ENCODE measurements at regions not wholly inside any gene's neighbourhood (a gene's known extent, or its start where the extent isn't known, plus 50 kb on each side); places are given as distances from the start of the nearest gene placed in this dataset.
"Not testable (repeated sequence)": the region's sequence is repeated elsewhere in the genome, so short reads cannot be mapped to it uniquely, and the experiment has no call there.

DNA sequence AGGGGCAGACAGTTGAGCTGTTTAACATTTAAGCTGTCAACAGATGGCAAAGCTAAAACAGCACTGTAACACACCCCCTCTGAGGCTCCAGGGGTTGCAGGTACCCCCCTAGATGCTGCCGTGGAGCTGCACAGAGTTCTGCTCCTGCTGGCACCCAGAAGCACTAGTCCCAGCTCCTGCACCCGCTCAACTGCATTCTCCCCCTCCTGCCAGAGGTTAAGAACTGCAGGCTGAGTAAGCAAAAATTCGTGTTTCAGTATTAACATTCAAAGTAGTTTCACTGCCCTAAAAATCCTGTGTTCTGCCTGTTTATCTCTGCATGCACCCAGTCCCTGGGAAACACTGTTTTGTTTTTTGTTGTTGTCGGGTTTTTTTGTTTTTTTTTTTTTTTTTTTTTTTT is 790.8 kb upstream of the KCND2 start:
- DNase-seq, result no peak

DNA sequence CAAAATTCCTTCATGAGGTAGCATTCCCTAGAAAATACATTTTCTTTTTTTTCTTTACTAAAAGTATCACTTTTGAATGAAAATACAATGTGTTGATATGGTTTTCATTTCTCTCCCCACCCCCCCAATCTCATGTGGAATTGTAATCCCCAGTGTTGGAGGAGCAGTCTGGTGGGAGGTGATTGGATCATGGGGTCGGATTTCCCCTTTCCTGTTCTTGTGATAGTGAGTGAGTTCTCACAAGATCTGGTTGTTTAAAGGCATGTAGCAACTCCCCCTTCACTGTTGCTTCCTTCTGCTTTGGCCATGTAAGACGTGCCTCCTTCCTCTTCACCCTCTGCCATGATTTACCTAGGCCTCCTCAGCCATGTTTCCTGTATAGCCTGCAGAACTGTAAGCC is 790.3 kb upstream of the KCND2 start:
- no peak for DNase-seq

DNA sequence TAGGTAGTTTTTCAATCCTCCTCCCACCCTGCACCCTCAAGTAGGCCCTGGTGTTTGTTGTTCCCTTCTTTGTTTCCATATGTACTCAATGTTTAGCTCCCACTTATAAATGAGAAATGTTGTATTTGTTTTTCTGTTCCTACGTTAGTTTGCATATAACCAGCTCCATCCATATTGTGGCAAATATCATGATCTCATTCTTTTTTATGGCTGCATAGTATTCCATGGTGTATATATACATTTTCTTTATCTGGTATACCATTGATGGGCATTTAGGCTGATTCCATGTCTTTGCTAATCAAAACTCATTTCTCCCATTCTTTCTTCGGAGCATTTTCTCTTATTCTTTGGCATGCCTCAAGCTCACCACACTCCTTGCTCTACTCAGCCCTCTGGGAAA is 789.6 kb upstream of the KCND2 start:
- DNase-seq, result no peak

DNA sequence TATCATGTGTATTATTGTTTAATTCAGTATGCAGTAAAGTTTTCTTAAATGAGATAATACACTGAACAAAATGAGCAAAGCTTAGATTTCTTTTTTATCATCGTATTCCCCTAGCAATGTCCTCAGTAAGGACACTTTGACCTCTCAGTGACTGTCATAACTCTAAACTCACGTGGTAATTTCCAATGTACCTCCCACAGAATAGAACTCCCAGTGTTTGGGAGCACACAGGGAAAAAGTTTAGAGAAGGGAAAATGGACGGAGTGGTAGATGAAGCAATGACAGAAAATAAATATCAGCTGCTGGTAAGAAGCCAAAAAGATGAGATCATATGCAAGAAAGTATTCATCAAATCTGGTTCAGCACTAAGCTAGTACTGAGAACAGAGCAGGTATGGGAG is 758.6 kb upstream of the KCND2 start:
- no peak for DNase-seq

DNA sequence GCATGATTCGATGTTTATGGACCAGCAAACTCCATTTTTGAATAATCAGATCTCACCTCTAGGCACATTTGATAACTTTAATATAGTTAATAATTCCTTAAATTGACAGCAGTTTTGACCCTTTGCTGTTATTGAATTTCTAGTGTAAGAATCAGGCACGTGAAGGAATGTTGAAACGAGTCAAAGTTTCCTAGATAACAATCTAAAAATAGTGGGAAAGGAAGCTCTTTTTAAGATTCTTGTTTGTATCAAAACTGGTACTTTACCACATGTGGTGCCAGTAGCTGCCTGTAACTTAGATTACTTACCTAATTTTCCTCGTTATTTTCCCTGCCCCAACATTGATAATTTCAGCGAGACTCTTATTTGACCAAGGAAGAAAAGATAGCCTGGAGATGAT is 757.8 kb upstream of the KCND2 start:
- DNase-seq, result no peak

DNA sequence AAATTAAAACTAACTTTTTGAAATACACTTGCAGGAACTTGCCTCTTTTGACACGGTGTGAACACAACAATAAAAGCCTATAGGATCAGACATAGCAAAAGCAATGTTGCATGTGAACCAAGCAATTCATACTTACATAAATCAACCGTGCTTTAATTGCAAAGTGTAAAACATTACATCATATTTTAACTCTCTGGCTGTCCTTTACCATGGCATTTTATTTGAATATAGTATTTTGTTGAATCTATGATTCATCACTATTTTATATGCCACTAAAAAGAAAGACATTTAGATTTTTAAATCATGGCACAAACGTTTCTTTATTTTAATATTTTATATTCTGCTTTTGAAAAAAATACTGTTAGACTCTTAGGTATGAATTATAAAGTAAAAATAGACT is 757.0 kb upstream of the KCND2 start:
- no peak for DNase-seq

DNA sequence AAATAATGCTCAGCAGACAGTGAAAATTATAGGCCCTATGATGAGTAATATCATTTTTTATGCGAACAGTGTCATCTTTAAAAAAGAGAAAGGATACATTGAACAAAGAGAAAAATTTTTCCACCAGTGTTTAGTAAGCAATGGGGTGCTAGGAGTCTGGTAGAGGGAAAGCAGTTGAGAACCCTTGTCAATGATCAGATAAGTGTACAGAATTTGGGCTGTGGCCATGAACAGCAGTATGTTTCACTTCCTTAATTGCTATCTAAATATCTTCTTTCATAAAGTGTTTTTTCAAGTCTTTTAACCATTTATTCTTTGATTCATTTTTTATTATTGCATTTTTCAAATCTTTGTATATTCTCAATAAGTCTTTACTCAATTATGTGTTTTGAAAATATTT is 750.7 kb upstream of the KCND2 start:
- no peak for DNase-seq

DNA sequence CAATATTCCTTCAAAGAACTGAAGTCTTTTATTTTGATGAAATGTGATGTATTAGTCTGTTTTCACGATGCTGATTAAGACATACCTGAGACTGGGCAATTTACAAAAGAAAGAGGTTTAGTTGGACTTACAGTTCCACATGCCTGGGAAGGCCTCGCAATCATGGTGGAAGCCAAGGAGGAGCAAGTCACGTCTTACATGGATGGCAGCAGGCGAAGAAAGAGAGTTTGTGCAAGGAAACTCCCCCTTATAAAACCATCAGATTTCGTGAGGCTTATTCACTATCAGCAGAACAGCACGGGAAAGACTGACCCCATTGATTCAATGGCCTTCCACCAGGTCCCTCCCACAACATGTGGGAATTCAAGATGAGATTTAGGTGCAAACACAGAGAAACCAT is 750.3 kb upstream of the KCND2 start:
- no peak for DNase-seq

DNA sequence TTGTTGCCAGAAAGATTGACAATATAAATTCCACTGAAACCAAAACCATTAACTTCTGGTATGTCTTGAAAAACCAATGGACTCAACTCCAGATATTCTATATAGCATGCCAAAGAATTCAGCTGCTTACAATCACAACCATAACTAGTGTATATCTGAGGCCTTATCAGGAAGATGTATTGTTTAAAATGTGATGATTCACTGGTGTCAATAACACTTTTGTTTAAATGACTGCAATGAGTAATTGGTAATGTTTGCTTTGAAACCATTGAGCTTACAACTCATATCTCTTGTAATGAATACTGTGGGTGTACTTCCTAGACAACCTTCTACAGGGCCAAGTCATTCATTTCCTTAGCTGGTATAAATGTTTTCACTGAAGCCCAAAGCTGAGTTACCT is 727.9 kb upstream of the KCND2 start:
- DNase-seq, result no peak

DNA sequence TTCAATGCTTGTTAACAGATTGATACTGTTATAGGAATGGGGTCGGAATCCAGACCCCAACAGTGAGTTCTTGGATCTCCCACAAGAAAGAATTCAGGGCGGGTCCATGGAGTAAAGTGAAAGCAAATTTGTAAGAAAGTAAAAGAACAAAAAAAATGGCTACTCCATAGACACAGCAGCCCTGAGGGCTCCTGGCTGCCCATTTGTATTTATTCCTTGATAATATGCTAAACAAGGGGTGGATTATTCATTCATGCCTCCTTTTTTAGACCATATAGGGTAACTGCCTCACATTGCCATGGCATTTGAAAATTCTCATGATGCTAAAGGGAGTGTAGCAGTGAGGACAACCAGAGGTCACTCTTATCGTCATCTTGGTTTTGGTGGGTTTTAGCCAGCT is 717.2 kb upstream of the KCND2 start:
- DNase-seq, result no peak

DNA sequence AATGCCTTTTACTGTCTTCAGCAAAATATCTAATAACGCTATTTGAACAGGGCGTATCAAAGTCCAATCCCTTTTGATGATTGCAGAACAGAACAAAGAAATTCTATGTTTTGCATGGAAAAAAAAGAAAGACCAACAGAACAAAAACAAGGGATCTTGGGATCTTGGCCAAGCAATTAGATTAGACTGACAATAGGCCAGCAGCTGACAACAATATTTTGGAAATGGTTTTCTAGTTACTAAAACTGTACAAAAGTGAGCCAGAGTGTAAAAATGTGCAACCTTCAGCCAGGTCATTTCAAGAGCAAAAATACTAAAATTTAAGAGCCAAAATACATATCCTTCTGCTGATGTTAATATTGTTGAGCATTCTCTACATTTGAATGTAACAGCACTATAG is 716.5 kb upstream of the KCND2 start:
- no peak for DNase-seq

DNA sequence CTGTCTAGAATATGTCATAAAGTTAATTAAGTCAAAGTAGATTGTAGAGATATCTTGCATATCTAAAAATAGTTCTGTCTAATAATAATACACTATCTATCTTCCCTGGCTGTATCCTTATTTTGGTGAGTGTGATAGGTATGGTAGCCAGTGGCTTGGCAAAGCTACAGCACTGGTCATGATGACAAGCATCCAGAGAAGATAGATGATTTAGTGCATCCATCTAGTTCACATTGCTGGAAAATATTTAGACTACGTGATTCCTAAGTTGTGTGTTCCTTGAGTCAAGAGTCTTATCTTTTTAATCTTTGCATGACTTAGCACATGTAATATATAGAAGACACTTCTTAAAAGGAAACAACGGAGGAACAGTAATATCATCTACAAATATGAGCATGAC is 711.2 kb upstream of the KCND2 start:
- DNase-seq, result no peak

DNA sequence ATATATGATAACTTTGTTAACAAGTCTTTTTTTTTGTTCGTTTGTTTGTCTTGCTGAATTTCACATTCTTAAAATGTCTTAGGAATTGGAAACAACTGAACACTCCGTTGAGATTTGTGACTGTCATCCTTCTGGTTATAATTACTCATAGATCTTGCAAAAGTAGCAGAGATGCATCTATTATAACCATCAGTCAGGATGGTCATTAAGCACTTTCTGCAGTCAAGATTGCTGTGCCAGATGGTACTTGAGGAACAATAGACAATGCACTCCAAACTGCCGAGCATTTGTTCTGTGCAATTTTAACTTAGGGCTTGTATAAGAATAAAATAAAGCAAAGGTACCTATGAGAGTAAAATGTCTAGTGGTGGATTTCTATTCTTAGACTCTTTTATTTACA is 710.1 kb upstream of the KCND2 start:
- DNase-seq, result no peak

DNA sequence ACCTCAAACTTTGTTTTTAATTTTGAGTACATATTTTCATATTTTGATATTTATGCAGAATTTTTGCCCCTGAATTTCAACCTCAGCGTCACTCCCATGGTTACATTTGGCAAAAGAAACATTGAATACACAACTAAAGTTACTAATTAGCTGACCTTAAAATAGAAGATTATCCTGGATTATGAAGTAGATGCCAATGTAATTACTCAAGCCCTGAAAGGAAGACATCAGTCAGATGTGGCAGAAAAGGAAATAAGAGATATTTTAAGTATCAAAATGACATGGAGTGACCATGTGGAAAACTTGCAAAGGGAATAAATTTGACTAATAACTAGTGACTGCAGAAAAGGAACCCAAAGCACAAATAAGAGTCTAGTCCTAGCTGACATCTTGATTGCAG is 701.3 kb upstream of the KCND2 start:
- no peak for DNase-seq

DNA sequence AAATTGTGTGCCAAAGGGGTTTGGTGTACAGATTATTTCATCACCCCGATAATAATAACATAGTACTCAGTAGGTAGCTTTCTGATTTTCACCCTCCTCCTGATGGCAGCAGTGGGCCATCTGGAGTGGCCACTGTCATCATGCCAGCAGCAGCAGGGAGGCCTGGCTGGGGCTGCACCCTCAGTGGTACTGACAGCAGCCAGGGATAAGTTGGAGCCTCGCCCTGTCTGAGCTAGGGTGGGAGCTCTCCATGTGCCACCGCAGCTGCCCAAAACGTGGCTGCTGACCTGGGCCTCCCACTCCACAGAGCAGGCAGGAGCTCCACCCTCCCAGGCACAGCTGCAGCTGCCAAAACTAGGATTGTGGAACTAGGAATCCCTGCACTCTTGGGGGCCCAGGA is 700.8 kb upstream of the KCND2 start:
- no peak for DNase-seq

DNA sequence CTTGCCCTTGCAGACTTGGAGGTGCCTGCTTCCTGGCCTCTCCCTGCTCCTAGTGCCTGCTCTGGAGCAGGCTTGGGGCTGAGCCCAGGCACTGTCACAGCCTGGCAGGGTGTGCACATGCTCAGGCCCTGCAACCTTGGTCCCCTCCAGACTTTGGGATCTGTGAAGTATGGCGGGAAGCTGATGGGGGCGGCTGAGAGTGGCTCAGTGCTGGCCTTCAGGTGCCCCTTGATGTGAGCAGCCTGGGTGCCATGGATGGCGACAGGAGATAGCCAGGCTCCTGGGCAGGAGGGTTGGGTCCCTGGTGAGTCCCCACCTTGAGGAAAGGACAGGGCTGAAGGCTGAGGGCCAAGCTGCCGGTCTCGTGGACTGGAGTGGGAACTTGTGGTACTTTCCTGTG is 700.4 kb upstream of the KCND2 start:
- no peak for DNase-seq

DNA sequence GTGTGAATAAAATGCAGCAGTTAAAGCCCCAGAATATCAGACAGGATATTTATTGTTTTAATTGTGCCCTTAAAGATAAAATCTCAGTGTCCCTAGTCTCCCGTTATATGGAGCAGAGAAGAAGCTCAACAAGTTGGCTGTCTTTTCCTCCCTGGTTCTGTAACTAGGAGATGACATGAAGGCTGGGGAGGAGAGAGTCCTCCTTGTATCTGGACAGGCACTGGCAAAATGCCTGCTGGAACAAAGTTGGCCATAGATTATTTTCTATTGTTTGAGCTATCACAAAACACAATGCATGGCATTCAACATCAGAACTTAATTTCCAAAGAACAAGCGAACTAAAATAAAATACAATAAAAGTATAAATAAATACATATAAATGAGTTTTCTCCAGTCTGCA is 694.9 kb upstream of the KCND2 start:
- no peak for DNase-seq

DNA sequence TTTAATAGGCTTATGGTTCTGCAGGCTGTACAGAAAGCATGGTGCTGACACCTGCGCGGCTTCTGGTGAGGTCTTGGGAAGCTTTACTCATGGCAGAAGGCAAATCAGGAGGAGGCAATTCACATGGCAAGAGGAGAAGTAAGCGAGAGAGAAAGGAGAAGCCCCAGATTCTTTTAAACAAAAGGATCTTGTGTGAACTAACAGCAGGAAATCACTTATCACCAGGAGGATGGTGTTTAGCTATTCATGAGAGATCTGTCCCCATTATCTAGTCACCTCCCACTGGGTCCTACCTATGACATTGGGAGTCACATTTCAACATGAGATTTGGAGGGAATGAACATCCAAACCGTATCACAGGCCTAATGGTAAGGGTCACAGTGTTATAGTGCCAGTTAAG is 678.0 kb upstream of the KCND2 start:
- DNase-seq, result no peak

DNA sequence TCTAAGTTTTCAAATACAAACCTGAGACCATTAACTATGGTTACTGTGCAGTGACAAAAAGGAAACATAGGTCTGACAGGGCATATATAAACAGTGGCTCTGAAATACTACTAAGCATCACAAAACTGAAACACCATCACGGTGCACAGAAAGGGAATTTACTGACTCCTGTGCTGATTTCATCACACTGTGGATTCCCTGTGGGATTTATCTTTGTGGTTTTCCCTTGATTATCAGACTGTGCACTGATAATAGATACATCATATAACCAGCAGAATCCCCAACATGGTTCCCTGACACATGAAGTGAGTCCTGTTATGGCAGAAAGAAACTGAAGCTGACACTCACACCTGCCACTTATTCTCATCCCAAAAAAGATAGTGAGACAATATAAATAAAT is 676.3 kb upstream of the KCND2 start:
- DNase-seq, result no peak

DNA sequence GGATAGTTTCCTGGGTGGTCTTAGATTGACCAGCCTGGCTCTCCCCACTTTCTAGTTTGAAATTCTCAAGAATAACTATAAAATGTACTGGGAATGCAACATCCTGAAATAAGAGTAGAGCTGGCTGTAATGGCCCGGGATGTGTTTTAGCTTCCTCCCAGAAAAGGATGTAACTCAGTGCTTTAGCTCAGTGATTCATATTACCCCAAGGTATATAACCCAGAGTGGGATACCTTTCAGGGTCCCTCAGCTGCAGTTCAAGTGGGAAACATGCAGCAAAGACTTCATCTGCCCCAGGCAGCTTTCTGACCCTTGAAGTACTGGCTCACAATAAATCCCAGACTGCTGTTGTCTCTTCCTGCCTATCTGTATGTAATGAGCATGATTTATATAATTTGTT is 666.7 kb upstream of the KCND2 start:
- DNase-seq, result no peak

DNA sequence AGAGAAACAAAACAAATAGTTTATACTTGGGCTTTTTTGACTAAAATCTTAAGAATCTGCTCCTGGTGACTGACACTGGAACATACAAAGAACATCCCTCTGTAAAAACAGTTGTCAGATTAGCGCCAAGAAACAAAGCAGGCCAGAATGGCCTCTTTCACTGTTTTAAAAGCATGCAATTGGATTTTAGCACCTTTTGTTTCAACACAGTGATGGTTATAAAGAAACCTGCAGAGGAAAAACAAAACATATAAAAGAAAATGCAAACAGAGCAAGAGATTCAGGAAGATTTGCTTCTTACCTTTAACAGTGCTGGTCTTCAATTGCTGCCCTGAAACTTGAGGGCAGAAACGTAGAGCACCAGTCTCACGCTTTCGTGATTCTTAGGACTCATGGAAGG is 652.2 kb upstream of the KCND2 start:
- DNase-seq, result no peak

DNA sequence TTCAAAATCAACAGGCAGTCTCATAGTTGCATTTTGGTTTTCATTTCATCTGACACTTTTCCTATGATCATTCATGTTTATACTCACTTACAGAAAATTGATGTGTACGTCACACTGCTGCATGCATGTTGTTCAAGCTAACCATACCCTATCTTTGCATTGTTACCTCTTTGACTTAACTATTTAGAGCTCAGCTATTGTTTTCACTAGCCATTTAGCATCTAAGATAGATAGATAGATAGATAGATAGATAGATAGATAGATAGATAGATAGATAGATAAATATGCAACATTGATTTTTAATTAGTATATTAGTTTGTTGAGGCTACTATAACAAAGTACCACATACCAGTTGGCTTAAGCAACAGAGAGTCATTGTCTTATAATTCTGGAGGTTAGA is 649.5 kb upstream of the KCND2 start:
- DNase-seq, result no peak

DNA sequence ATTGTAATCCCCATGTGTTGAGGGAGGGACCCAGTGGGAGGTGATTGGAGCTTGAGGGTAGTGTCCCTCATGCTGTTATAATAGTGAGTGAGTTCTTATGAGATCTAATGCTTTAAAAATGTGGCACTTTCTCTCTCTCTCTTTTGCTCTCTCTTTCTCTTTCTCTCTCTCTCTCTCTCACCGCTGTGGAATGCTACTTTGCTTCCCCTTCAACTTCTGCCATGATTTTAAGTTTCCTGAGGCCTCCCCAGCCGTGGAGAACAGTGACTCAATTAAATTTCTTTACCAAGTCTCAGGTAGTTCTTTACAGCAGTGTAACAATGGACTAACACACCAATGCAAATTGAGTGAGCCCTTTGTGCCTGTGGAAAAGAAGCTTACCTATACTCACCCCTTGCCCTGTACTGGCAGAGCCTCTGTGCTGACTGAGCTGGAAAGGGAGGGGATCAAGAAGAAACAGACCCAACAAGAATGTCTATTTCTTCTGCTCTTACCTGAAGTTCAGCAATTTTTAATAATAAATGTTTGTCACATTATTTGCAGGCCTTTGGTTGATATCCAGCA is 642.5 kb upstream of the KCND2 start:
- DNase-seq, result no peak

DNA sequence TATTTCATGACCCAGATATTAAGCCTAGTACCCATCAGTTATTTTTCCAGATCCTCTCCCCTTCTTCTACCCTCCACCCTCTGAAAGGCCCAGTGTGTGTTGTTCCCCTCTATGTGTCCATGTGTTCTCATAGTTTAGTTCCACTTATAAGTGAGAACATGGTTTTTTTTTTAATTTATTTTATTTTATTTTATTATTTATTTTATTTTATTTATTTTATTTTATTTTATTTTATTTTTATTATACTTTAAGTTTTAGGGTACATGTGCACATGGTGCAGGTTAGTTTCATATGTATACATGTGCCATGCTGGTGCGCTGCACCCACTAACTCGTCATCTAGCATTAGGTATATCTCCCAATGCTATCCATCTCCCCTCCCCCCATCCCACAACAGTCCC is 639.2 kb upstream of the KCND2 start:
- DNase-seq, result not testable (repeated sequence)

DNA sequence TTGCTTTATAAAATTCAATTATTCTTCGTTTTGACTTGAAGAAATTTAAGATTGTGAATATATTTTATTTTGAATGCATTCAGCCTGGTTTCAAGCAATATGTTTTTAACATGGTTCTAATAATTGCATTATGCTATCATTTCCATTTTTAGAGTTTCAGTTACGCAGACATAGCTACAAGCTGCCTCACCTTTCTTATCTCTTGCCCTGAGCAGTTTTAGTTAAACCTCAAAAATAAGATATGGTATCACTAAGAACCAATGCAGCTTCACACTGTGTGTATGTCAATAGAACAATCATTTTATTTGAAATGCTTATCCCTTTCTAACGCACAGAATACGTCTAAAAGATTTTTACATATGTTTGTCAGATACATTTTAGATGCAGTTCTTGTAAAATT is 632.6 kb upstream of the KCND2 start:
- DNase-seq, result no peak

DNA sequence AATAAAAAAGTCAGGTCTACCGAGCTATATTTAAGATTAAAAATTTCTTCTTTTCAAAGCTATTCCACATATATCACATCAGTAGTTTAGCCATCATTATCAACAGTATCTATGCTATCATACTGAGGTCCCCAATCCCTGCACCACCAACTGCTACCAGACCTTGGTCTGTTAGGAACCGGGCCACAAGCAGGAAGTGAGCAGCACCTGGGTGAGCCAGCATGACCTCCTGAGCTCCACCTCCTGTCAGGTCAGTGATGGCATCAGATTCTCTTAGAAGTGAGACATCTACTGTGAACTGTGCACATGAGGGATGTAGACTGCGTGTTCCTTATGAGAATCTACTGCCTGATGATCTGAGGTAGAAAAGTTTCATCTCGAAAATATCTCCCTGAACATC is 632.1 kb upstream of the KCND2 start:
- no peak for DNase-seq
